ENCODE measurements at regions not wholly inside any gene's neighbourhood (a gene's known extent, or its start where the extent isn't known, plus 50 kb on each side); places are given as distances from the start of the nearest gene placed in this dataset.

DNA sequence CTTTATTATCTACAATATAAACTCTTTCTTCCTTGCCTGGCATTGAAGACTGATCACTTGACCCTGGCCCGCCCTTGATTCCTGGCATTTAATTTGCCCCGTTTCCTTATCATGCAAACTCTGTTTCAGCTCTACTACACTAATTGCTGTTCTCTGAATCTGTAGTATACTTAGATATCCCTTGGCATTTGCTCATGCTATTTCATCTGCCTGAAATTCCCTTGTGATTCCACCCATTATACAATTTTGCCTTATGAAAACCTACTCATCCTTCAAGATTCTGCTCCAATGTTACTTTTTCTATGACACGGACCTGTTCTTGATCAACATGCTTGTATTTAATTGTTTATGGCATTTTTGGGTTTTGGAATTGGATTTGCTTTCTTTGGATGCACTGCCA is 459.9 kb upstream of the AMOT start:
- TF ChIP-seq, protein P1, sequence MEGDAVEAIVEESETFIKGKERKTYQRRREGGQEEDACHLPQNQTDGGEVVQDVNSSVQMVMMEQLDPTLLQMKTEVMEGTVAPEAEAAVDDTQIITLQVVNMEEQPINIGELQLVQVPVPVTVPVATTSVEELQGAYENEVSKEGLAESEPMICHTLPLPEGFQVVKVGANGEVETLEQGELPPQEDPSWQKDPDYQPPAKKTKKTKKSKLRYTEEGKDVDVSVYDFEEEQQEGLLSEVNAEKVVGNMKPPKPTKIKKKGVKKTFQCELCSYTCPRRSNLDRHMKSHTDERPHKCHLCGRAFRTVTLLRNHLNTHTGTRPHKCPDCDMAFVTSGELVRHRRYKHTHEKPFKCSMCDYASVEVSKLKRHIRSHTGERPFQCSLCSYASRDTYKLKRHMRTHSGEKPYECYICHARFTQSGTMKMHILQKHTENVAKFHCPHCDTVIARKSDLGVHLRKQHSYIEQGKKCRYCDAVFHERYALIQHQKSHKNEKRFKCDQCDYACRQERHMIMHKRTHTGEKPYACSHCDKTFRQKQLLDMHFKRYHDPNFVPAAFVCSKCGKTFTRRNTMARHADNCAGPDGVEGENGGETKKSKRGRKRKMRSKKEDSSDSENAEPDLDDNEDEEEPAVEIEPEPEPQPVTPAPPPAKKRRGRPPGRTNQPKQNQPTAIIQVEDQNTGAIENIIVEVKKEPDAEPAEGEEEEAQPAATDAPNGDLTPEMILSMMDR (IDR thresholded peaks at IDR 0.05; ENCODE audit: borderline replicate concordance, extremely low read depth, low read length, poor library complexity, severe bottlenecking), result no peak
- TF ChIP-seq EZH2 (IDR thresholded peaks at IDR 0.05; ENCODE audit: borderline replicate concordance, low read depth, low read length, severe bottlenecking), result no peak

Data from DND-41 (cell line).